Loucy (cell line): ENCODE measurements at regions not wholly inside any gene's neighbourhood (a gene's known extent, or its start where the extent isn't known, plus 50 kb on each side); places are given as distances from the start of the nearest gene placed in this dataset.

Experiments
- H2AFZ ChIP-seq: fragments of 200-600 bp; sonication (generic); 2 replicates; pipeline ENCODE4 v1.6.0; 2016; ENCODE audit warnings: antibody characterized with exemption, mild to moderate bottlenecking, low read length, moderate library complexity
- H3F3A ChIP-seq: fragments of 200-600 bp; 2 replicates; pipeline ENCODE4 v1.6.0; 2016; ENCODE audit warnings: antibody characterized with exemption, low read depth, mild to moderate bottlenecking
- H3K27me3 ChIP-seq: fragments of 200-600 bp; sonication (generic); 2 replicates; pipeline ENCODE4 v1.6.1; 2014; ENCODE audit warnings: low read length, mild to moderate bottlenecking; ENCODE audit not compliant: insufficient read depth, poor library complexity, severe bottlenecking
- H3K36me3 ChIP-seq: fragments of 200-600 bp; sonication (generic); 2 replicates; pipeline ENCODE4 v1.6.1; 2016; ENCODE audit warnings: low read length; ENCODE audit not compliant: insufficient read depth
- H3K4me1 ChIP-seq: fragments of 200-600 bp; sonication (generic); 2 replicates; pipeline ENCODE4 v1.5.1; 2014; ENCODE audit warnings: low read length, mild to moderate bottlenecking; ENCODE audit not compliant: insufficient read depth, poor library complexity, severe bottlenecking
- H3K4me2 ChIP-seq: fragments of 200-600 bp; sonication (generic); 2 replicates; pipeline ENCODE4 v1.6.0; 2014; ENCODE audit warnings: antibody characterized with exemption, low read length, low read depth, mild to moderate bottlenecking; ENCODE audit not compliant: poor library complexity, severe bottlenecking
- H3K4me3 ChIP-seq: fragments of 200-600 bp; sonication (generic); 2 replicates; pipeline ENCODE4 v1.5.1; 2014; ENCODE audit warnings: low read length, mild to moderate bottlenecking, mixed read lengths; ENCODE audit not compliant: poor library complexity, severe bottlenecking
- H3K79me2 ChIP-seq: fragments of 200-600 bp; sonication (generic); 2 replicates; pipeline ENCODE4 v1.6.1; 2014; ENCODE audit warnings: low read length; ENCODE audit not compliant: insufficient read depth
- H3K9ac ChIP-seq: fragments of 200-600 bp; sonication (generic); 2 replicates; pipeline ENCODE4 v1.6.0; 2014; ENCODE audit warnings: mild to moderate bottlenecking, low read depth, low read length, moderate library complexity; ENCODE audit not compliant: poor library complexity, severe bottlenecking
- H3K9me2 ChIP-seq: fragments of 200-600 bp; sonication (generic); replicated peaks from 2 replicates; pipeline ENCODE4 v1.6.1; 2016; ENCODE audit warnings: low read depth, low read length, mixed read lengths
- H3K9me3 ChIP-seq: fragments of 200-600 bp; sonication (generic); 2 replicates; pipeline ENCODE4 v1.6.1; 2014; ENCODE audit warnings: mild to moderate bottlenecking, antibody characterized with exemption, low read length, low read depth; ENCODE audit not compliant: insufficient read depth
- H4K20me1 ChIP-seq: fragments of 200-600 bp; sonication (generic); 2 replicates; pipeline ENCODE4 v1.6.0; 2014; ENCODE audit warnings: antibody characterized with exemption, low read length, mild to moderate bottlenecking; ENCODE audit not compliant: insufficient read depth, poor library complexity, severe bottlenecking
- EZH2phosphoT487 ChIP-seq: fragments of 200-600 bp; IDR thresholded peaks from 2 replicates; pipeline ENCODE4 v1.6.1; 2018; ENCODE audit warnings: antibody characterized with exemption, mild to moderate bottlenecking, moderate library complexity, borderline replicate concordance
- TF ChIP-seq, protein P1 (sequence below): fragments of 200-600 bp; sonication (generic); conservative IDR thresholded peaks from 2 replicates; pipeline ENCODE4 v1.5.1; 2014; ENCODE audit warnings: mild to moderate bottlenecking, antibody characterized with exemption, low read length

DNA sequence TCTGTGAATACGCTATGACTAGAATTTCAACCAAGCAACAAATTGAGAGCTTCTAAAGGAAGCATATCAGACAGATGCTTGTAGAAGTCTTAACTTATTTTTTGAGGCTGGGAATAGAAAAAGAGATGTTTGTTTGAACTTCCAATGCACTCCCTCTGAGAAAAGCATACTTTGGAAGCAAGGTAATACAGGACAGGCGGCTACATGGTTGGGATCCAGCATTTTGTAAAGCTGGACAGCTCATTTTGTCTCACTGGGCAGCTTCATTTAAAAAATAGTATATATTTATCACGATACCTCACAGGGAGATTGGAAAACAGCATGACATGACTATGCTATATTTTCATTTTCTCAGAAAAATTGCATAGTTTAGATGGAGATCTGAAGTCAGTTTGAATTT is 821.3 kb upstream of the API5 start:
- H2AFZ ChIP-seq, result no peak overlapping the region
- H3K4me1 ChIP-seq, result no peaks in the 10 kb centered on the region
- no peaks in the 10 kb centered on the region for H3K9me3 ChIP-seq
- H3K4me2 ChIP-seq, result no peak overlapping the region
- TF ChIP-seq EZH2phosphoT487, result no peak
- TF ChIP-seq, protein P1, sequence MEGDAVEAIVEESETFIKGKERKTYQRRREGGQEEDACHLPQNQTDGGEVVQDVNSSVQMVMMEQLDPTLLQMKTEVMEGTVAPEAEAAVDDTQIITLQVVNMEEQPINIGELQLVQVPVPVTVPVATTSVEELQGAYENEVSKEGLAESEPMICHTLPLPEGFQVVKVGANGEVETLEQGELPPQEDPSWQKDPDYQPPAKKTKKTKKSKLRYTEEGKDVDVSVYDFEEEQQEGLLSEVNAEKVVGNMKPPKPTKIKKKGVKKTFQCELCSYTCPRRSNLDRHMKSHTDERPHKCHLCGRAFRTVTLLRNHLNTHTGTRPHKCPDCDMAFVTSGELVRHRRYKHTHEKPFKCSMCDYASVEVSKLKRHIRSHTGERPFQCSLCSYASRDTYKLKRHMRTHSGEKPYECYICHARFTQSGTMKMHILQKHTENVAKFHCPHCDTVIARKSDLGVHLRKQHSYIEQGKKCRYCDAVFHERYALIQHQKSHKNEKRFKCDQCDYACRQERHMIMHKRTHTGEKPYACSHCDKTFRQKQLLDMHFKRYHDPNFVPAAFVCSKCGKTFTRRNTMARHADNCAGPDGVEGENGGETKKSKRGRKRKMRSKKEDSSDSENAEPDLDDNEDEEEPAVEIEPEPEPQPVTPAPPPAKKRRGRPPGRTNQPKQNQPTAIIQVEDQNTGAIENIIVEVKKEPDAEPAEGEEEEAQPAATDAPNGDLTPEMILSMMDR, result no peak
- H3K9ac ChIP-seq, result no peak overlapping the region
- H3K79me2 ChIP-seq, result no peaks in the 10 kb centered on the region
- no peaks in the 10 kb centered on the region for H4K20me1 ChIP-seq
- H3K27me3 ChIP-seq, result no peaks in the 10 kb centered on the region
- no peak overlapping the region for H3K4me3 ChIP-seq
- H3K36me3 ChIP-seq, result no peaks in the 10 kb centered on the region
- no peaks in the 10 kb centered on the region for H3K9me2 ChIP-seq
- no peaks in the 10 kb centered on the region for H3F3A ChIP-seq

DNA sequence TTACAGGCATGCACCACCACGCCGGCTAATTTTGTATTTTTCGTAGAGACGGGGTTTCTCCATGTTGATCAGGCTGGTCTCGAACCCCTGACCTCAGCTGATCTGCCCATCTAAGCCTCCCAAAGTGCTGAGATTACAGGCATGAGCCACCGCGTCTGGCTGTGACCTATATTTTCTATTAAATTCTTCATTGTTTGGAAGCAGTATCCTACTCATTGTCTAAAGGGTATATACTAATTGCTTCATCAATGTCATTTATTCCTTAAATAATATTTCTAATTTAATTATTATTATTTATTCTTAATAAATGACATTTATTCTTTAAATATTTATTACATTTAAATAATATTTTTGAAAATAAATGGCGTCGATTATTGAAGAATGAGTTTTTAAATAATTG is 817.3 kb upstream of the API5 start:
- Histone ChIP-seq H2AFZ (no peak overlapping the region), H3K9me3 (no peaks in the 10 kb centered on the region), H3K79me2 (no peaks in the 10 kb centered on the region), H3K4me1 (no peaks in the 10 kb centered on the region), H3K36me3 (no peaks in the 10 kb centered on the region), H3F3A (no peaks in the 10 kb centered on the region), H3K9ac (no peak overlapping the region), H3K9me2 (no peaks in the 10 kb centered on the region), H3K4me2 (no peak overlapping the region), H3K4me3 (no peak overlapping the region), H4K20me1 (no peaks in the 10 kb centered on the region), H3K27me3 (no peaks in the 10 kb centered on the region)
- no peak for TF ChIP-seq EZH2phosphoT487
- TF ChIP-seq, protein P1, result no peak

DNA sequence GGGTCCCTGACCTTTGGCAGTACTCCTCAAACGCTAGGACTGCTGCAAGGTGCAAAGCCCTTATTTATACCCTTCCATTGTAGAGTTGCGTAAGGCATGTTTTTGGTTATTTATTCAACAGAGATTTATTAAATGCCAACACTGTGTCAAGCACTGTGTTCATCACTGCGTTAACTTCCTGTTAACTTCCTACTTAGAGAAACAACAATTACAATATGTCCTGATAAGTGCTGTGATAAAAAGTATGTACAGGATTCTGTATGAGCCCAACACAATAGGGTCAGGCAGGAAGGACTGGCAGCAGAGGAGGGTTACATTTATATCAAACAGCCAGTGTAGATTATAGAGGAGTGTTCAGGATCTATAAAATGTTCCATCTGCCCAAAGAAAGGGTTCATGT is 812.8 kb upstream of the API5 start:
- H3K4me1 ChIP-seq, result no peaks in the 10 kb centered on the region
- H3K36me3 ChIP-seq, result no peaks in the 10 kb centered on the region
- no peaks in the 10 kb centered on the region for H3K27me3 ChIP-seq
- H3K9me3 ChIP-seq, result no peaks in the 10 kb centered on the region
- H3K9ac ChIP-seq, result no peak overlapping the region
- H3K79me2 ChIP-seq, result no peaks in the 10 kb centered on the region
- no peak for TF ChIP-seq EZH2phosphoT487
- TF ChIP-seq, protein P1, result no peak
- H3K4me2 ChIP-seq, result no peak overlapping the region
- no peaks in the 10 kb centered on the region for H4K20me1 ChIP-seq
- H3K9me2 ChIP-seq, result no peaks in the 10 kb centered on the region
- H2AFZ ChIP-seq, result no peak overlapping the region
- H3F3A ChIP-seq, result no peaks in the 10 kb centered on the region
- no peak overlapping the region for H3K4me3 ChIP-seq
